ENCODE measurements at regions not wholly inside any gene's neighbourhood (a gene's known extent, or its start where the extent isn't known, plus 50 kb on each side); places are given as distances from the start of the nearest gene placed in this dataset.
"Not testable (repeated sequence)": the region's sequence is repeated elsewhere in the genome, so short reads cannot be mapped to it uniquely, and the experiment has no call there.

DNA sequence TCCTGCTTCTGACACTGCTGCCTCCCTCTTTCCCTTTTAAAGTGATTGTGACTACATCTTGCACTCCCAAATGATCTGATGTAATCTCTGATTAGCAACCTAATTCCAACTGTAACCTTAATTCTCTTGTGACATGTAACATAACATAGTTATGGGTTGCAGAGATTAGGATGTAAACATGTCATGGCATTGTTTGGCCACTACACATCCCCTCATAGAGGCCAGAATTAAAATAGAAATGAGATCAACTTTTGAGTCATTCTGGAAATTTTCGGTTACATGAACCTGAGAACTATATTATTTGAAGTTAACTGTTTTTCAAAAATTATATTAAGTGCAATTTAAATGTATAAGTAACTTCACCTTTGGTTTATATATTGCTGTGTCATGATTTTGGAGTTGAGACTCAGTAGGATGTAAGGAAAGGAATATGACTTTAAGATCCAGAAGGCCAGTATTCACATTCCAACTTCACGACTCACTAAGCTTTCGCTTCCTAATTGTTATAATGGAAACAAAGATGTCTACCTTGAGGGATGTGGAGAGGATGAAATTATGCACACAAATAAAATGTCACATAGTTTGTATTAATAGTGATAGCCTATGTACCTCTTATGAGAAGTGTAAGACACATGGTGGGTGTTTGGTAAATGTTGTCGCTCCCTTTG lies 611.9 kb upstream of the MAP3K7 start:
- Mint-ChIP-seq H3K27ac (no peak overlapping the region), H3K9me3 (peaks cover 13% of the 10 kb centered on the region), H3K4me1 (peaks cover 29% of the 10 kb centered on the region), H3K27me3 (ENCODE audit: low read depth) (no peaks in the 10 kb centered on the region), H3K4me3 (no peak overlapping the region), H3K36me3 (no peaks in the 10 kb centered on the region)
- DNase-seq (ENCODE audit: low spot score in 2 of 2, unreplicated experiment in 2 of 2) = no peak
- TF ChIP-seq CTCF (IDR thresholded peaks at IDR 0.05; ENCODE audit: unreplicated experiment) = no peak

- no peak for TF ChIP-seq CTCF (IDR thresholded peaks at IDR 0.05; ENCODE audit: unreplicated experiment)
- DNase-seq (ENCODE audit: low spot score in 2 of 2, unreplicated experiment in 2 of 2) = no peak
- peak overlapping the region; percentile 6 for H3K27ac Mint-ChIP-seq
- H3K36me3 Mint-ChIP-seq = no peaks in the 10 kb centered on the region
- H3K9me3 Mint-ChIP-seq = no peaks in the 10 kb centered on the region
- H3K27me3 Mint-ChIP-seq (ENCODE audit: low read depth) = peaks cover 16% of the 10 kb centered on the region
- H3K4me3 Mint-ChIP-seq = no peak overlapping the region
- peaks cover 29% of the 10 kb centered on the region for H3K4me1 Mint-ChIP-seq
These were observed 609.9 kb upstream of the MAP3K7 start for GRCh38 chr6:91196729-91197128.

DNA sequence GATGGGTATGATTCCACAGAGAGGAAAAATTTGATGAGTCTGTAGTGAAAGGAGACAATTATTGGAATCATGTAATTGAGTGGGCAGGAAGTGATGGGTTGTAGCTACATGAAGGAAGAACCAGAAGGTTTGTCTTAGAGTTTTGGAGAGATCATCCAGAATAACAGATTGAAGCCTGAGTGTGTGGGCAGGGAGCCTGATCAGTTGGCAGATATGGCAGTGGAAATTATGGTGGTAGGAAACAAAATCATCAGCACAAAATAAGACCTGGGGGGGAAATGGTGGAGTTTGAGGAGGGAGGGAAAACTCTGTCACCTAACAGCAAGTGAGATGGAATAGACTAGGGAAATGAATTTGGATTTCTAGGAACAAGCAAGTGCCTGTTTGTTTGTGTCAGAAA lies 606.6 kb upstream of the MAP3K7 start:
- Mint-ChIP-seq H3K4me1 (peaks cover 8% of the 10 kb centered on the region), H3K36me3 (peaks cover 6% of the 10 kb centered on the region), H3K27me3 (ENCODE audit: low read depth) (peaks cover 21% of the 10 kb centered on the region), H3K4me3 (no peak overlapping the region), H3K27ac (no peak overlapping the region), H3K9me3 (peaks cover 18% of the 10 kb centered on the region)
- no peak for DNase-seq (ENCODE audit: low spot score in 2 of 2, unreplicated experiment in 2 of 2)
- no peak for TF ChIP-seq CTCF (IDR thresholded peaks at IDR 0.05; ENCODE audit: unreplicated experiment)

GRCh38 chr6:91190041-91190440 lies 603.2 kb upstream of the MAP3K7 start:
- Mint-ChIP-seq H3K9me3 (peaks cover 38% of the 10 kb centered on the region), H3K27me3 (ENCODE audit: low read depth) (peaks cover 21% of the 10 kb centered on the region)
- not testable (repeated sequence) for DNase-seq (ENCODE audit: low spot score in 2 of 2, unreplicated experiment in 2 of 2); H3K4me1 Mint-ChIP-seq; H3K36me3 Mint-ChIP-seq; H3K27ac Mint-ChIP-seq; H3K4me3 Mint-ChIP-seq

- Mint-ChIP-seq H3K27me3 (ENCODE audit: low read depth) (peaks cover 3% of the 10 kb centered on the region), H3K4me1 (peaks cover 6% of the 10 kb centered on the region), H3K9me3 (peaks cover 37% of the 10 kb centered on the region), H3K4me3 (no peak overlapping the region), H3K36me3 (peaks cover 6% of the 10 kb centered on the region), H3K27ac (no peak overlapping the region)
- TF ChIP-seq CTCF (IDR thresholded peaks at IDR 0.05; ENCODE audit: unreplicated experiment) = no peak
- DNase-seq (ENCODE audit: low spot score in 2 of 2, unreplicated experiment in 2 of 2) = no peak
These were observed 598.2 kb upstream of the MAP3K7 start for GRCh38 chr6:91185072-91185471.

DNA sequence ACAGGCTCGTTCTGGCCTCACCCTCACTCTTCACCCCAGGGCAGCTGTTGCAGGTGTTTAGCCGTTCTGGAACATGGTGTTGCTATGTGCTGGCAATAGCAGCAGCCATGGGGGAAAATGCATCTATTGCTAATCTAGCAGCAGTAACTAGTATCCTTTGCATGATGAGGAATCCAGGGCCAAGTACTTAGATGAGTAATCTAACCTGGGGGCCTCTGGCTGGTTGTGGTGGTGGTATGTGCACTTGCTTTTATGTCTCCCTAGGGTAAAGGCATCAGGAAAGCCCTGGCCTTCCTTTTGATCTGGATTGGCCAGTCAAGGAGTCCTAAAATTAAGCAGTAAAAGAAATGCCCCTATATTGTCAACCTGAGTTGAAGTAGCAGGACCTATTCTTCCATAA lies 594.5 kb upstream of the MAP3K7 start:
- H3K36me3 Mint-ChIP-seq = no peaks in the 10 kb centered on the region
- TF ChIP-seq CTCF (IDR thresholded peaks at IDR 0.05; ENCODE audit: unreplicated experiment) = no peak
- H3K27ac Mint-ChIP-seq = no peak overlapping the region
- peaks cover 6% of the 10 kb centered on the region for H3K4me1 Mint-ChIP-seq
- no peak for DNase-seq (ENCODE audit: low spot score in 2 of 2, unreplicated experiment in 2 of 2)
- peaks cover 13% of the 10 kb centered on the region for H3K27me3 Mint-ChIP-seq (ENCODE audit: low read depth)
- H3K9me3 Mint-ChIP-seq = peaks cover 12% of the 10 kb centered on the region
- no peak overlapping the region for H3K4me3 Mint-ChIP-seq
